ENCODE measurements at regions not wholly inside any gene's neighbourhood (a gene's known extent, or its start where the extent isn't known, plus 50 kb on each side); places are given as distances from the start of the nearest gene placed in this dataset.
A peak's percentile ranks its signal among the peaks of the same experiment; 100 is the strongest.

DNA sequence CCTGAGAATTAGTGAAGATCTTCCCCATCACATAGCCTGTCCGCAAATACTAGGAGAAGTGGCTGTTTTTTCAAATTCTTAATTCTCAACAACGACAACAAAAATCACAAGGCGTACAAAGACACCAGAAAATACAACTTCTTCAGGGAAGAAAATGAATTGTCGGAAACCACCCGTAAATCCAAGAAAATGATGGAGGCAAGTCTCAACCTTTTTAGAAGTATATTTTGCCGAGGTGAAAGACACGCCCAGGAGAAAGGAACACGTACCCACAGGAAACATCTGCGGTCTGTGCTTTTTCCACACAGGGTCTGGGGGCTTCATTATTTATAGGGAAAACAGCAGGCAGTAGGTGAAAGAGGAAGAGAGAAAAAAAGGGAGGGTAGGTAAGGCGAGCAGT is 223.9 kb upstream of the GGTLC1 start:
- intact Hi-C loops (cut with DNase I, micrococcal nuclease), result no loop called here
- no peak for ATAC-seq
- DNase-seq, result no peak

DNA sequence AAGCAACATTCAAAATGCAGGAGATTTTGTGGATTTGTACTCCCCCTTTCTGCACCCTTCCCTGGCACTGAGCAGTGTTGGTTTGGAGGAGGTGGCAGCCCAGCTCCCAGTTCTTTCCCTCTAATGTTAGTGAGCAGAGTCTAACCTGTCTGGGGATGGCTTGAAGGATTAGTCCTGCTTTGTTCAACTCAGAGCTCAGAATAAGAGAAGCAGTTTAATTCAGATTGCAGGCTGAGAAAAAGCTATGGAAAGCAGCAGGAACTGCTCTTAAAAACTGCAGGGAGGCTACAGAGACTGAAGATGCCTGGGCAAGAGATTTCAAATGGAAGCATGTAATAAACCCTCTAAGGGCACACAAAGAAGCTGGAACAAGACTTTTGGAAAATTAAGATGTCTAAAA is 223.4 kb upstream of the GGTLC1 start:
- DNase-seq, result no peak
- intact Hi-C loops (cut with DNase I, micrococcal nuclease), result no loop called here
- ATAC-seq, result no peak

DNA sequence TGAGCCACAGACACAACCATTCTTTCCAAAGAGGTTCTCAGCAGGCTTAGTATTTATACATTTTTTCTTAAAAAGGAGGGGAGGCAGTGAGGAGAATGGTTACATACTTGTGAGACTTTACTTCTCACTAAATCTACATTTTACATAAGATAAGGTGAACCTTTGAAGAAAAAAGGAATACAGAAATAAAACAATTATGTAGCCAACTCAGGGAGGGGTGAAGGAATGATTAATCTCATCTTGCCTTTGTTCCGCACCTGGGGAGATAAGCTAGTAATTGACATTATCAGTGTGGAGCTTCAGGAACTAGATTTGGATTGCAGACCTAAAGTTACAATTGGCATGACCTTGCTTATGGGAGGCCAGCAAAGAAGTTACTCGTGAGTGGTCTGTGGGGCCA is 221.8 kb upstream of the GGTLC1 start:
- intact Hi-C loops (cut with DNase I, micrococcal nuclease), result no loop called here
- ATAC-seq (no peak), DNase-seq (no peak)

DNA sequence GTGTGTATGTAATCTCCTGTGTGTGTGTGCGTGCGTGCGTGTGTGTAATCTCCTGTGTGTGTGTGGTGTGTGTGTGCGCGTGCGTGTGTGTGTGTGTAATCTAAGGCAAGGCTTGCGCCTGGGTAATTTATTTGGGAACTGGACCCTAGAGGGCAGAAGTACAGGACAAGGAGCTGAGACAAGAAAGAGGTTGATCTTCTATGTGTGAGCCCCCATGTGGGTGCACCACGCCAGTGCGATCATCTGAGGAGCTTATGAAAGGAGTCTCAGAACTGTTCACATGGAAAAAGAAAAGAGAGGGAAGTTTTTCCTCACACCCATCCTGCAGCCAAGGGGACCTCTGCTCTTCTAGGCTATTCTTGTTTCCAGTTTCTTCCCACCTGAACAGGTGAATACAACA is 220.1 kb upstream of the GGTLC1 start:
- ATAC-seq (no peak), DNase-seq (no peak)
- intact Hi-C loops (cut with DNase I, micrococcal nuclease), result no loop called here

DNA sequence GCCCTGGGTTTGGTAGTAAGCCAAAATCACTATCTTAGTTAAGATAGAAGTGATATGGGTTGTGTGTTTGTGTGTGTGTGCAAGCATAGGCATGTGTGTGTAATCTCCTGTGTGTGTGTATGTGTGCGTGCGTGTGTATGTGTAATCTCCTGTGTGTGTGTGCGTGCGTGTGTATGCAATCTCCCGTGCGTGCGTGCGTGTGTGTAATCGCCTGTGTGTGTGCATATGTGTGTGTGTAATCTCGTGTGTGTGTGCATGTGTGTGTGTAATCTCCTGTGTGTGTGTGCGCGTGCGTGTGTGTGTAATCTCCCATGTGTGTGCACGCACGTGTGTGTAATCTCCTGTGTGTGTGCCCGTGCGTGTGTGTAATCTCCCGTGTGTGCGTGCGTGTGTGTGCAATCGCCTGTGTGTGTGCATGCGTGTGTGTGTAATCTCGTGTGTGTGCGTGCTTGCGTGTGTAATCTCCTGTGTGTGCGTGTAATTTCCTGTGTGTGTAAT is 219.3 kb upstream of the GGTLC1 start:
- ATAC-seq (no peak), DNase-seq (no peak)
- intact Hi-C loops (cut with DNase I, micrococcal nuclease), result no loop called here

DNA sequence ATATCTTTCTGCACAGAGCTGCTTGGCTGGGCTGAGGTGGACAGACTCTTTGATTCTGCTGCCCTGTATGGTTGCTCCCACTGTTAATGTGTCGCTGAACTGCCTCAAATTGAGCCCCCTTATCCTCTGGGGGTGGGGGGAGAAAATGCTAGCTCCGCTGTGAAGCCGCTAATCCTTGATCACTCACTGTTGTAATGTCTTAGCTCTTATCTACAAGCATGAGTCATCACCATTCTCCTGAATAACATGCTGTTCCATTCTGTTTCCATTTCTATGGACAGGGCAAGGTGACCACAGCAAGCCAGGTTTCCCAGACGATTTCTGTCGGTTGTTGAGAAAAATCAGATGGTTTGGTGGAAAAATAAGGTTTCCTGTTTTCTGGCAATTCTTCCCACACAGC is 218.4 kb upstream of the GGTLC1 start:
- DNase-seq (no peak), ATAC-seq (no peak)
- intact Hi-C loops (cut with DNase I, micrococcal nuclease), result no loop called here

DNA sequence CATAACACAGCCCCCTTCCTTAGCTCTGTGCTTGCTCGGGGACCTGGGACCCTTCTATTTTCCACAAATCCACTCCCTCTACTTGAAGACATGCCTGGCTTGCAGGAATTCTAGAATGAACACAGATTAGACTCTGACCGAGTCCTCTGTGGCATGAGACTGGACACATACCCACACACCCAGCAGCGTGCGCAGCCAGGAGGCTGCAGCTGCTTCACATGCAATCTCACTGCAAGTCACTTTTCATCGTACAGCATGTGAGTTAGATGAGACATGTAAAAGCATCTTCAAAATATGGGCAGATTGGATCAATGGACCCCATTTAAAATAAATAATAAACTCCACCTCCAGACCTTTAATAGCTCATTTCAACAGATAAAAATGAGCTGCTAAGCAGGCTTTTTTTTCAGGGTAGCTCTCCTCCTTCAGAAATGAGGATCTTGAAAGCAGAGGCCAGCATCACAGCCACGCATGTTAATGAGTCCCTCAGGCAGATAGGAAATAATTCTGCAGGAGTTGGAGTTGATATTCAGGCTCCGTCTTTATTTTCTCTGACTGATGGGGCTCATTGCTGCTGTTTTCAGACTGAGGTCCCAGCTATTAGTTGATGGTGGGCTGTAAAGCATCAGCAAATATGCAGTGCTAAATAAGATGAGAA is 215.1 kb upstream of the GGTLC1 start:
- intact Hi-C loops (cut with DNase I, micrococcal nuclease), result no loop called here
- ATAC-seq (no peak), DNase-seq (no peak)

DNA sequence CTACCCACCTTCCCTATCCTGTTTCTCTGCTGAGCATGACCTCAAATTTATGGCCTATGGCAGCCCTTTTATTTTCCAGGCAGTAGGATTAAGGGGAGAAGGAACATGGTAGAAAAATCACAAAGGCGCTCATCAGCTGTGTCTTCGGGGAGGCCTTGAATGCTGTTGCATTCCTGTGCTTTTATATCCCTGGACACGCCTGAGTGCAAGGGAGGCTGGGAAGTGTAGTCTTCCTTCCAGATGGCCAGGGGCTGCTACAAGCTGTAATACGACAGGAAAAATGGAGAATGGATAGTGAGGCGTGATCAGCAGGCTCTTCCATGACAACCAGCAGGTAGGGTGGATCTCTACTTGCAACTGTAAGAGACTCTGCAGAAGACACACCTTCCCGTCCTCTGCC is 210.9 kb upstream of the GGTLC1 start:
- DNase-seq (no peak), ATAC-seq (no peak)
- intact Hi-C loops (cut with DNase I, micrococcal nuclease), result no loop called here

DNA sequence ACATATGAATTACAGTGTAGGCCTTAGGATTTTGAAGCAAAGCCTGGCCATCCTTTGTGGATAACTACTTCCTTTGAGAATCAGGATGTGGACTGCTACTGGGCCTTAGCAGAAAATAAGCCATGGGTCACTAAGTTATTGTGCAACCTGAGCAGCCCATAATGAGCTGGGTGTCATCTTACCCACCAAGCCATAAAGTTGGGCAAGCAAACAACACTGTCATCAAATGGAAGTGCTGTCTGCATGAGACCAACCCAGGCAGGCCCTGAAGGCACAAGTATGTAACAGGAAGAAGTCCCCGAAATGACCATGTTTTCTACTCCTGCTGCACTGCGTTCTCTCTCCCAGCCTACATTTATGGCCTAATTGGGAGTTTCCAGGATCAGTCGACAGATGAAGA is 205.6 kb upstream of the GGTLC1 start:
- DNase-seq (no peak), ATAC-seq (no peak)
- intact Hi-C loops (cut with DNase I, micrococcal nuclease), result no loop called here

DNA sequence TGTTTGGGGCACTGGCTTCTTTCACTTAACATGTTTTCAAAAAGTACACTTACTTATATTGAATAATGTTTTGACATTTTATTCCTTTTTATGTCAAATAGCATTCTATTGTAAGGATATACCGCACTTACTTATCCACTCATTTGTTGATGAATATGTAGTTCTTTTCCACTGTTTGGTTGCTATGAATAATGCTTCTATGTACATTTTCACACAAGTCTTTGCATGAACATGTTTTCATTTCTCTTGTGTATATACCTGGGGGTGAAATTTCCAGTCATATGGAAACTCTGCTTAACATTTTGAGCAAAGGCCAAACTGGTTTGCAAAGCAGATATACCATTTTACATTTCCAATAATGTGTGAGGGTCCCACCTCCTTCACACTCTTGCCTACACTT is 202.3 kb upstream of the GGTLC1 start:
- intact Hi-C loops (cut with DNase I, micrococcal nuclease), result no loop called here
- DNase-seq, result no peak
- no peak for ATAC-seq

DNA sequence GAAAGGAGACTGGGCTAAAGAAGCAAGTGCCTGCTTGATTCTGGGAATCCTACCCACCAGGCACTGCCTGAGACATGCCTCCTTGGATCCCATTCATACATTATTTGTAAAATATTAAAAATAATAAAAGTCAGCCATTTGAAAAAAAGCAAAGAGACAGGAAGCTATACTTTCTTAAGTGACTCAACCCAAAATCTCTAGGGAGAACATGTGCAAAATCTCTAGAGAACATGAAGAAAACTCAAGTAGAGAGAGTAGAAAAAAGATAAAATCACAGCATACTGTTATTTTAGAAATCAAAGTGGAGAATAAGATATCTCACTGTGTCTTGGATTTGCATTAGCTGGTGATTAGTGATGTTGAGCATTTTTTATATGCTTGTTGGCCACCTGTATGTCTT is 197.2 kb upstream of the GGTLC1 start:
- intact Hi-C loops (cut with DNase I, micrococcal nuclease), result no loop called here
- no peak for DNase-seq
- ATAC-seq, result no peak

DNA sequence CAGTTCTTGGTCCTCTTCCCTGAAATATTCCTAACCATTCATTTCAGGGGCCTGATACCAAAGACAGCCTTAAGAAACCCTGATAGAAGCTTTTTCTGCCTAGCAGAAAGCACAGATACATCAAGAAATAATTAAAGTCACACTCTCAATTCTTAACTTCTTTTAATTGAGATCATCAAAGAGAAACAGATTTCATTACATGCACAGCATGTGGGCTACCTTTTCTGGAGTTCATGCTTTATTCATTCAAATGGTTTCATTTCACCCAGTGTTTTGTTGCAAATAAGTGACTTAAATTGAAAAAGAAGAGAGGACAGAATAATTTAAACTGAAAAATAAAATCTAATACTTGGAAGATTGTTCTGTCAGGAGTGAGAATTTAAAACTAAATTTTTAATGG is 192.6 kb upstream of the GGTLC1 start:
- ATAC-seq (no peak), DNase-seq (no peak)
- intact Hi-C loops (cut with DNase I, micrococcal nuclease), result no loop called here

DNA sequence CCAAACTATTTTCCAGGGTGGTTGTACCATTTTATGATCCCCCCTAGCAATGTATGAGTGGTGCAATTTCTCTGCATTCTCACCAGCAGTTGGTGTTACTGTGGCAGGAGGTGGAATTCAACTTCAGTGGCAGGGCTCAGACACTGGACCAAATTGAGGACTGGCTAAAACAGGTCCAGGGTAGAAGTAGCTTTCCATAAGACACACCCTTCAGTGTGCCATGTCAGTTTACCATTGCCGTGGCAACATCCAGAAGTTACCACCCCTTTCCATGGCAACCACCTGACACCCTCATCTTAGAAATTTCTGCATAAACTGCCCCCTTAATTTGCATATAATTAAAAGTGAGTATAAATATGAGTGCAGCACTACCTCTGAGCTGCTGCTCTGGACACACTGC is 180.7 kb upstream of the GGTLC1 start:
- no peak for DNase-seq
- ATAC-seq, result no peak
- intact Hi-C loops (cut with DNase I, micrococcal nuclease), result loop anchor here in 1 of 2 donors (10.0 kb wide), 1 partner anchor 746 kb away; no protein-coding TSS in a partner anchor

DNA sequence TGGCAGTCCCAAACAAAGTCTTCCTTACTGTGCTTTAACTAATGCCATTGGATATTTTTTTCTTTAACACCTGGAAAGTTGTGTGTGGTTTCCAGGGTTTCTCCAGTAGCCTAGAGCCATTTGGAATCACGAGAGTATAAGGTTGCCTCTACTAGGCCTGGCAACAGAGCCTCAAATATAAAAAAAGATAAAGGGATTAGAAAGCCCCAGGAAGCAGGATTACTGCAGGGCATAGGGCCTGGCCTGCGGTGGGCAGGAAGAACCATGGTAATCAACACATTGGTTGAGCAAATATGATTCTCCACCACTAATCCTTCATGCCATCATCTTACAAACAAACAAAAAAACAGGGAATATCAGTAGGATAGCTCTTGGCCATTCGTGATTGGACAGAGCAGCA is 177.8 kb upstream of the GGTLC1 start:
- DNase-seq, result no peak
- no peak for ATAC-seq
- intact Hi-C loops (cut with DNase I, micrococcal nuclease), result loop anchor here in 1 of 2 donors (10.0 kb wide), 1 partner anchor 748 kb away; no protein-coding TSS in a partner anchor

DNA sequence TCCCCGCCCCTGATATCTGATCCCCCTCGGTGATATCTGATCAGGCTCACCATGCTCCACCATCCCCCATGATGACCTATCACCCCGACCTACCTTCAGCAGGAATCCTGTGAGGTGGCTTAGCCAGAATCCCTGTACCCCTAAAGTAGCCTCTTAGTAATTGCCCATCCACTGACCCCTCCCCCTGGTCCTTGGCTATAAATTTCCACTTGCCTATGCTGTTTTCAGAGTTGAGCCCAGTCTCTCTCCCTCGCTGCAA is 177.5 kb upstream of the GGTLC1 start:
- DNase-seq (no peak), ATAC-seq (no peak)
- intact Hi-C loops (cut with DNase I, micrococcal nuclease), result loop anchor here in 1 of 2 donors (10.0 kb wide), 1 partner anchor 749 kb away; no protein-coding TSS in a partner anchor

DNA sequence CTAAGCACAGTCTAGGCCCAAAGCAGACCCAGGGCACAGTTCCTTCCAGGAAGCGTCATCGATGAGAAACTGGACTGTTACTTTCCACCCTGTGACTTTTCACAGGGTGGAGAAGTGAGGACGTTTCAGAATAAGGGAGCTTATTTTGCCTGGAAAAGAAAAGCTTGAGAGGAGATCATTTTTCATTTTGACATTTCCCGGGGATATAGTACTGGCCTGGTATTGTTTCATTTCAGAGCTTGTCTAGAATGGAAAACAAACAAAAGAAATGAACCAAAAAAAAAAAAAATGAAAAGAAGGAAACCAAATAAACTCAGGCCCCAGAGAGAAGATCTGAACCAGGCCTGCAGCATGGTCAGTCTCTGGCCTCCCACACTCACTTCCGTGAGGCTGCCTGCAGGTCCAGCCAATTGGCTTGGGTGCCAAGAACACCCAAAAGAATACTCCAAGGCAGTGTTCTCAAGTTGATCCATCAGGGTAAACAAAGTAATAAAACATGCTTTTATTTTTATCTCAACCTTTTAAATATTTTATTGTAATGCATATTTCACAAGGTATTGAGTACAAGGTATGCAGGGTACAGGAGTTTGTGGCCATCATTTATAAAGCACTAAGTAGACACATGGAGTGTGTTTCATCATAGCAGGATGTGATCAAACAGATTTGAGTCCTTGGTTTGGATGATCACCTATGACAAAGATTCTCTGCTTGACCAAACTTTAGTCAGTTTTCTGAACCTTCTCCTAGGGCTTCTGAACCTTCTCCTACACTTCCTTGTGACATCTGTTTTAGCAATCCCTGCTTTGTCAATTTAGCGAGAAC is 176.9 kb upstream of the GGTLC1 start:
- intact Hi-C loops (cut with DNase I, micrococcal nuclease), result loop anchor here in 1 of 2 donors (10.0 kb wide), 1 partner anchor 749 kb away; no protein-coding TSS in a partner anchor
- ATAC-seq (no peak), DNase-seq (no peak)

DNA sequence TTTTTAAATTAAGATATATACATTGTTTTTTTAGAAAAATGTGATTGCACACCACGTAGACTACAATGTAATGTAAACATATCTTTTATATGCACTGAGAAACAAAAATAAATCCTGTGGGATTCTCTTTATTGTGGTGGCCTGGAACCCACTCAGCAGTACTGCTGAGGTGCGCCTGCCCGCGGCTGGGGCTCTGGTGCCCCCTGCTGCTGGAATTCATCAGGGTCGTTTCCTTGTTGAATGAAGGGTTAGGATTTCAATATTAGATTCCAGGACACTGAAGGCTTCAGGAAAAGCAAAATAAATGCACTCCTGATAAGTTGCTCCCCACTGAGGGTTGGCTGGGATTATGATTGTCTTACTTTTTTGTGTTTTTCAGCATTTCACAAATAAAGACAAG is 175.8 kb upstream of the GGTLC1 start:
- DNase-seq (no peak), ATAC-seq (no peak)
- intact Hi-C loops (cut with DNase I, micrococcal nuclease), result loop anchor here in 1 of 2 donors (10.0 kb wide), 1 partner anchor 750 kb away; no protein-coding TSS in a partner anchor

DNA sequence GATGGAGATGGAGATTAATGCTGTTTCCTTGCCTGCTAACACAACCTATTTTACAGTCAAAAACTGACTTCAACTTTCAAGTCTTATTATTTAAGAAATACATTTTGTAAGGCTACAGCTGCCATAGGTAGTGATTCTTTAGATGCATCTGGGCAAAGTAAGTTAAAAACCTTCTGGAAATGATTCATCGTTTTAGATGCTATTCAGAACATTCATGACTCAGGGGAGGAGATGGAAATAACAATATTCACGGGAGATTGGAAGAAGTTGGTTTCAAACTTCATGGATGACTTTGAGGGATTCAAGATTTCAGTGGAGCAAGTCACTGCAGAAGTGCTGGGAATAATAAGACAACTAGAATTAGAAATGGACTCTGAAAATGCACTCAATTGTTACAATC is 174.9 kb upstream of the GGTLC1 start:
- intact Hi-C loops (cut with DNase I, micrococcal nuclease), result loop anchor here in 1 of 2 donors (10.0 kb wide), 1 partner anchor 751 kb away; no protein-coding TSS in a partner anchor
- ATAC-seq (no peak), DNase-seq (no peak)

DNA sequence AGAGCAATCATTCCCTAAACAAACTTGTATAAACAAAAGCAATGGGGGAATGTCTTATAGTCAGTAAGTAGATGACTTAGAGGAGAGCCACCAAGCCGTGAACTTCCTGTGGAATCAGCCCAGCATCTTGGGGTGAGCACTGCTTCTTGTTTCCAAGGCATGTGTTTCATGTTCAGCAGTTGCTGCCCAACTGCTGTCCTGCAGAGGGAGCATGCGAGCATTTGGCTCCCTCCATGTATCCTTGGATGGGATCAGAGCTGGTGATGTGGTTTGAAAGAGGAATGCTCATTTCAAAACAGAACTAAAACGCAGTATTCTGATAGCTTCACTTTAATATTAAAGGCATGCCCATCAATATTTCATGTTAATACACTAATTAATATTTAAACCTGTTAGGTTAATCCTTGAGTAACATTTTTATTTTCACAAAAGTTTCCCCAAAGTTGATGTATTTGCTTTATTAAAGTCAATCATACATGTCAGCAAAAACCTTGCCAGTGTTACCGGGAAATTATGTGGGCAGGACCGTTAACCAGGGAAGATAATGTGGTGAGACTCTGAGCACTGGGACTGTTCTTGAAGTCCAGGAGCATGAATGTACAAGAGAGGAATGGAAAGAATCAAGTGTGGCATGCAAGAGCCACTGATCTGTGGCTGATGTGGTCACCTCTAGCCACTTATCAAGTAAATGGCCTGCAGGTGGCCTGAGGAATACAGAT is 172.1 kb upstream of the GGTLC1 start:
- DNase-seq, result peak in 1 of 2 donors; percentile 51
- intact Hi-C loops (cut with DNase I, micrococcal nuclease), result loop anchor here in 1 of 2 donors (10.0 kb wide), 1 partner anchor 754 kb away; no protein-coding TSS in a partner anchor
- ATAC-seq, result peak; percentile 57

DNA sequence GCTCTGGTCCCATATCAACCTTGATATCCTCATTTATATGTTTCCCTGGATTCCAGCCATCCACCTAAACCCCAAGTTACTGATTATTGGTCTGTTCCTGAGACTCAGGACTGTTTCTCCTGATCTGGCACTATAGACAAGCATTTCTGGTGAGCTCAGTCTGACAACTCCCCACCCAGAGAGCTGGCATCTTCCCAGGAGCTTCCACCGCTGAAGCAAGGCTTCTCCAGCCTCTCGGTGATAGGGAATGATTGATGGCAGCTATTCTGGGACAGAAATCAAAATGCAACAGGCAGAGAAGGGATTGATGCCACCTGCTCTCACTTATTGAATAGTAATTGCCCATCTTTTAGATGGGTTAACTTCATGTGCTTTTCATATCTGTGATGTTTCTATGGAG is 169.7 kb upstream of the GGTLC1 start:
- intact Hi-C loops (cut with DNase I, micrococcal nuclease), result loop anchor here in 1 of 2 donors (10.0 kb wide), 1 partner anchor 63 kb away; no protein-coding TSS in a partner anchor
- ATAC-seq (no peak), DNase-seq (no peak)
